ENCODE measurements at regions not wholly inside any gene's neighbourhood (a gene's known extent, or its start where the extent isn't known, plus 50 kb on each side); places are given as distances from the start of the nearest gene placed in this dataset.

DNA sequence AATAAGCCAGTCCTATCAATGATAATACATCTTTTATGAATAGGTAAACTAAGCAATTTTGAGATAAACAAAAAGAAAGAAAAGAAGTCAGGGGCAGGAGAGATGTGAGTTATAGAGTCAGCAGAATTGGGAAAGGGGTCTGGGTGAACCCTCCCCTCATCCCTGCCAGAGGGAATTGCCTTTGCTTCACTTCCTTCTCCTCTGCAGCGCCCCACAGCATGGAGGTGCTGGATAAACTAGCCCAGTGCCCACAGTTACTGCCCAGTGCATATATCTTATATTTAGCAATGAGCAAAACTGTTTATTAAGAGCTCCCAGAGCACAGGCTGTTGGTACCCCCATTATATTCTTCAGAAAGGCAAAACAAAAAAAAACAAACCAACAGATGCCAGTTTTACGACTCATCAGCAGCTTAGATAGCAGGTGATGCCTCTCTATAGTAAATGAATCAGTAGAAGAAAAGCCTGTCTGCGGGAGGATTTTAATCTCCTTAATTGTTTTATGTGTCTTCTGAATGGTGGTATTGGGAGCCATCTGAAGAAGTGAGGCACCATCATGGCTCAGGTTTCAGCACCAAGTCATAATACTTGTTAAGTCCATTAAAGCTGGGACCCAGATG lies 419.2 kb downstream of the EPM2A start:
- no peaks in the 10 kb centered on the region for H3K4me1 ChIP-seq (ENCODE audit: control insufficient read depth, low read length)
- H3K27ac ChIP-seq (ENCODE audit: low read depth, low read length), result no peak overlapping the region
- H3K4me3 ChIP-seq (ENCODE audit: low read length), result no peak overlapping the region
- no peaks in the 10 kb centered on the region for H3K79me2 ChIP-seq (ENCODE audit: control insufficient read depth, low read length)
- H3K9me2 ChIP-seq (replicated peaks; ENCODE audit: control insufficient read depth, low read length), result no peaks in the 10 kb centered on the region
- H3K9me3 ChIP-seq (ENCODE audit: control insufficient read depth, insufficient read depth, low read length), result no peaks in the 10 kb centered on the region
- H4K20me1 ChIP-seq (ENCODE audit: control insufficient read depth, insufficient read depth, low read depth, low read length), result no peaks in the 10 kb centered on the region
- TF ChIP-seq EZH2phosphoT487 (IDR thresholded peaks at IDR 0.05; ENCODE audit: borderline replicate concordance, low read length), result no peak
- TF ChIP-seq, protein P1, sequence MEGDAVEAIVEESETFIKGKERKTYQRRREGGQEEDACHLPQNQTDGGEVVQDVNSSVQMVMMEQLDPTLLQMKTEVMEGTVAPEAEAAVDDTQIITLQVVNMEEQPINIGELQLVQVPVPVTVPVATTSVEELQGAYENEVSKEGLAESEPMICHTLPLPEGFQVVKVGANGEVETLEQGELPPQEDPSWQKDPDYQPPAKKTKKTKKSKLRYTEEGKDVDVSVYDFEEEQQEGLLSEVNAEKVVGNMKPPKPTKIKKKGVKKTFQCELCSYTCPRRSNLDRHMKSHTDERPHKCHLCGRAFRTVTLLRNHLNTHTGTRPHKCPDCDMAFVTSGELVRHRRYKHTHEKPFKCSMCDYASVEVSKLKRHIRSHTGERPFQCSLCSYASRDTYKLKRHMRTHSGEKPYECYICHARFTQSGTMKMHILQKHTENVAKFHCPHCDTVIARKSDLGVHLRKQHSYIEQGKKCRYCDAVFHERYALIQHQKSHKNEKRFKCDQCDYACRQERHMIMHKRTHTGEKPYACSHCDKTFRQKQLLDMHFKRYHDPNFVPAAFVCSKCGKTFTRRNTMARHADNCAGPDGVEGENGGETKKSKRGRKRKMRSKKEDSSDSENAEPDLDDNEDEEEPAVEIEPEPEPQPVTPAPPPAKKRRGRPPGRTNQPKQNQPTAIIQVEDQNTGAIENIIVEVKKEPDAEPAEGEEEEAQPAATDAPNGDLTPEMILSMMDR (IDR thresholded peaks at IDR 0.05; ENCODE audit: low read depth, low read length, poor library complexity, severe bottlenecking), result no peak
- no peaks in the 10 kb centered on the region for H3K27me3 ChIP-seq (ENCODE audit: control insufficient read depth, low read length)
- no peaks in the 10 kb centered on the region for H3K36me3 ChIP-seq (ENCODE audit: control insufficient read depth, low read length)
- no peak overlapping the region for H3K4me2 ChIP-seq (ENCODE audit: low read length)
- no peaks in the 10 kb centered on the region for H3F3A ChIP-seq (ENCODE audit: control insufficient read depth, insufficient read depth)

DNA sequence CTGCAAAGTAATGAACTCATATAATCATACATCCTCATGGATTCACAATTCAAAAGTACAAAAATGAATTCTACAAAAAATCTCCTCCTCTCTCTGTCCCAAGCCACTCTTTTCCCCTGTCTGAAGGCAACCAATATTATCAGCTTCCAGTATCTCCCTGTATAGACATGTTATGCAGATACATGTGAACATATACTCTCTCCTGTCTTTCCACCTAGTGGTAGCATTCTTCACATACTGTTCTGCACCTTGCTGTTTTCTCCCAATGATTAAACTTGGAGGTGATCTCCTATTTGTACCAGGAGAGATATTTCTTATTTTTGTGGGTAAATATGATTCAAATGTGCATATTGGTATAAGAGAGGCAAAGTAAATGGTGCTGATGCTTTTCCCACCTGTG lies 416.4 kb downstream of the EPM2A start:
- Histone ChIP-seq H3K79me2 (ENCODE audit: control insufficient read depth, low read length) (no peaks in the 10 kb centered on the region), H3K27me3 (ENCODE audit: control insufficient read depth, low read length) (no peaks in the 10 kb centered on the region), H3F3A (ENCODE audit: control insufficient read depth, insufficient read depth) (no peaks in the 10 kb centered on the region), H3K27ac (ENCODE audit: low read depth, low read length) (no peak overlapping the region), H3K9me3 (ENCODE audit: control insufficient read depth, insufficient read depth, low read length) (no peaks in the 10 kb centered on the region), H3K4me3 (ENCODE audit: low read length) (no peak overlapping the region), H3K4me1 (ENCODE audit: control insufficient read depth, low read length) (no peaks in the 10 kb centered on the region), H3K36me3 (ENCODE audit: control insufficient read depth, low read length) (no peaks in the 10 kb centered on the region), H4K20me1 (ENCODE audit: control insufficient read depth, insufficient read depth, low read depth, low read length) (no peaks in the 10 kb centered on the region), H3K4me2 (ENCODE audit: low read length) (no peak overlapping the region), H3K9me2 (replicated peaks; ENCODE audit: control insufficient read depth, low read length) (no peaks in the 10 kb centered on the region)
- no peak for TF ChIP-seq EZH2phosphoT487 (IDR thresholded peaks at IDR 0.05; ENCODE audit: borderline replicate concordance, low read length)
- TF ChIP-seq, protein P1 (IDR thresholded peaks at IDR 0.05; ENCODE audit: low read depth, low read length, poor library complexity, severe bottlenecking), result no peak

- Histone ChIP-seq H3K36me3 (ENCODE audit: control insufficient read depth, low read length) (no peaks in the 10 kb centered on the region), H3K79me2 (ENCODE audit: control insufficient read depth, low read length) (no peaks in the 10 kb centered on the region), H4K20me1 (ENCODE audit: control insufficient read depth, insufficient read depth, low read depth, low read length) (no peaks in the 10 kb centered on the region), H3K9me2 (replicated peaks; ENCODE audit: control insufficient read depth, low read length) (no peaks in the 10 kb centered on the region), H3K4me1 (ENCODE audit: control insufficient read depth, low read length) (no peaks in the 10 kb centered on the region), H3K4me2 (ENCODE audit: low read length) (no peak overlapping the region), H3K9me3 (ENCODE audit: control insufficient read depth, insufficient read depth, low read length) (no peaks in the 10 kb centered on the region), H3K27ac (ENCODE audit: low read depth, low read length) (no peak overlapping the region), H3F3A (ENCODE audit: control insufficient read depth, insufficient read depth) (no peaks in the 10 kb centered on the region), H3K4me3 (ENCODE audit: low read length) (no peak overlapping the region), H3K27me3 (ENCODE audit: control insufficient read depth, low read length) (no peaks in the 10 kb centered on the region)
- TF ChIP-seq, protein P1 (IDR thresholded peaks at IDR 0.05; ENCODE audit: low read depth, low read length, poor library complexity, severe bottlenecking), result no peak
- TF ChIP-seq EZH2phosphoT487 (IDR thresholded peaks at IDR 0.05; ENCODE audit: borderline replicate concordance, low read length), result no peak
Observed at GRCh38 chr6:145319605-145320004, 415.7 kb downstream of the EPM2A start.
